Common myeloid progenitor, CD34-positive (primary cell): ENCODE measurements at regions not wholly inside any gene's neighbourhood (a gene's known extent, or its start where the extent isn't known, plus 50 kb on each side); places are given as distances from the start of the nearest gene placed in this dataset.

Experiments
- CTCF ChIA-PET: fragments of 350-600 bp; sonication (Branson Sonifier 250); formaldehyde crosslinking; loops from one replicate; lab custom pipeline; 2021; ENCODE audit warnings: antibody characterized with exemption; lab: Charles Lee
- POLR2A ChIA-PET: fragments of 350-600 bp; sonication (Branson Sonifier 250); formaldehyde crosslinking; loops from one replicate; lab custom pipeline; 2021; ENCODE audit warnings: antibody characterized with exemption; lab: Charles Lee
- DNase-seq, 3 donors: peaks; one replicate each; pipeline versions ENCODE4 v3.0.0 to v3.0.0-alpha.2; 2013
- H3K27ac ChIP-seq, 2 experiments: 1 replicate in 1 of 2; 2 replicates in 1 of 2; pipeline ENCODE4 v1.7.0; 2013; ENCODE audit warnings: inconsistent platforms in 2 of 2, low read length in 2 of 2, mild to moderate bottlenecking in 2 of 2, low read depth in 1 of 2, moderate library complexity in 1 of 2; ENCODE audit not compliant: severe bottlenecking in 2 of 2, insufficient read depth in 1 of 2, poor library complexity in 1 of 2
- H3K27me3 ChIP-seq, 5 experiments: replicated peaks in 2 of 5; 1 replicate in 3 of 5; 2 replicates in 2 of 5; pipeline versions ENCODE4 v1.6.1 to v1.7.0; 2013; ENCODE audit warnings: low read length in 4 of 5, mild to moderate bottlenecking in 2 of 5, moderate library complexity in 2 of 5, inconsistent platforms in 1 of 5; ENCODE audit not compliant: insufficient read depth in 5 of 5, control insufficient read depth in 4 of 5
- H3K36me3 ChIP-seq, 4 experiments: 1 replicate in 2 of 4; 2 replicates in 2 of 4; pipeline versions ENCODE4 v1.6.1 to v1.7.0; 2013; ENCODE audit warnings: low read length in 3 of 4, control low read depth in 1 of 4, mild to moderate bottlenecking in 1 of 4; ENCODE audit not compliant: control insufficient read depth in 4 of 4, insufficient read depth in 4 of 4
- H3K4me1 ChIP-seq, 4 experiments: 1 replicate in 3 of 4; 2 replicates in 1 of 4; pipeline versions ENCODE4 v1.6.1 to v1.7.1; 2013; ENCODE audit warnings: low read length in 3 of 4, mild to moderate bottlenecking in 3 of 4, control low read depth in 1 of 4, inconsistent platforms in 1 of 4, moderate library complexity in 1 of 4; ENCODE audit not compliant: control insufficient read depth in 4 of 4, insufficient read depth in 4 of 4; ENCODE audit errors: control extremely low read depth in 1 of 4
- H3K4me3 ChIP-seq, 7 experiments: 1 replicate in 4 of 7; 2 replicates in 3 of 7; pipeline versions ENCODE4 v1.5.1 to v1.7.0; 2013; ENCODE audit warnings: mild to moderate bottlenecking in 7 of 7, low read length in 6 of 7, moderate library complexity in 6 of 7, inconsistent platforms in 2 of 7, low read depth in 2 of 7, control low read depth in 1 of 7; ENCODE audit not compliant: insufficient read depth in 4 of 7, control insufficient read depth in 1 of 7; ENCODE audit errors: extremely low read depth in 1 of 7
- H3K9me3 ChIP-seq, 5 experiments: 1 replicate in 4 of 5; 2 replicates in 1 of 5; pipeline versions ENCODE4 v1.6.1 to v1.7.1; 2013; ENCODE audit warnings: low read length in 4 of 5, mild to moderate bottlenecking in 2 of 5, inconsistent platforms in 1 of 5, low read depth in 1 of 5, moderate library complexity in 1 of 5; ENCODE audit not compliant: control insufficient read depth in 4 of 5, insufficient read depth in 2 of 5; ENCODE audit errors: control extremely low read depth in 1 of 5
- WGBS: methylation state at CpG from one replicate; pipeline ENCODE4 v1.1.5; 2013; ENCODE audit not compliant: insufficient coverage; 5-methylcytosine and 5-hydroxymethylcytosine counted together

GRCh38 chr20:6673071-6673470 is 94.4 kb upstream of the BMP2 start:
- peaks cover 0 to 5% (median 0%) of the 10 kb centered on the region in 5 experiments for H3K27me3 ChIP-seq
- peaks cover 0 to 3% (median 0%) of the 10 kb centered on the region in 4 experiments for H3K4me1 ChIP-seq
- no peak overlapping the region for H3K4me3 ChIP-seq
- WGBS: 76% methylated on average over 3 of the region's 3 CpGs
- H3K36me3 ChIP-seq: no peaks in the 10 kb centered on the region
- POLR2A ChIA-PET: no interaction called here
- DNase-seq: peak in 2 of 3 donors; percentile 2 to 4
- peaks cover 0 to 4% (median 0%) of the 10 kb centered on the region in 5 experiments for H3K9me3 ChIP-seq
- CTCF ChIA-PET: interaction anchor here (2.4 kb wide), 1 partner anchor 9 kb away, joined by 6 read pairs; no protein-coding TSS in a partner anchor
- no peak overlapping the region for H3K27ac ChIP-seq

- H3K27me3 ChIP-seq: peaks cover 0 to 5% (median 0%) of the 10 kb centered on the region in 5 experiments
- peaks cover 0 to 3% (median 0%) of the 10 kb centered on the region in 4 experiments for H3K4me1 ChIP-seq
- peaks cover 0 to 4% (median 0%) of the 10 kb centered on the region in 5 experiments for H3K9me3 ChIP-seq
- no peak for DNase-seq
- no peaks in the 10 kb centered on the region for H3K36me3 ChIP-seq
- CTCF ChIA-PET: interaction anchor here (1.7 to 2.4 kb wide), 2 partner anchors 10 to 11 kb away, joined by 6 to 7 read pairs; no protein-coding TSS in a partner anchor
- WGBS: 95% methylated on average over 3 of the region's 3 CpGs
- POLR2A ChIA-PET: no interaction called here
- H3K27ac ChIP-seq: no peak overlapping the region
- no peak overlapping the region for H3K4me3 ChIP-seq
Observed at GRCh38 chr20:6671829-6672228, 95.7 kb upstream of the BMP2 start.

DNA sequence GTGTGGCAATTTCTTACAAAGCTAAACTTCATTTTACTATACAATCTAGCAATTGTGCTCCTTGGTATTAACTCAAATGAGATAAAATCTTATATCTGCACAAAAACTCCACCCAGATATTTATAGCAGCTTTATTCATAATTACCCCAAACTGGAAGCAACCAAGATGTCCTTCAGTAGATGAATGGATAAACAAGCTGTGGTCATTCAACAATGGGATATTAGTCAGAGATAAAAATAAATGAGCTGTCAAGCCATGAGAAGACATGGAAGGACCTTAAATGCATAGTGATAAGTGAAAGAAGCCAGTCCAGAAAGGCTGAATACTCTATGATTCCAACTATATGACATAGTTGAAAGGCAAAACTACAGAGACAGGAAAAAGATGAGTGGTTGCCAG is 98.9 kb upstream of the BMP2 start:
- CTCF ChIA-PET: no interaction called here
- no peak overlapping the region for H3K4me3 ChIP-seq
- H3K27ac ChIP-seq: no peak overlapping the region
- peaks cover 0 to 5% (median 3%) of the 10 kb centered on the region in 5 experiments for H3K27me3 ChIP-seq
- H3K4me1 ChIP-seq: peaks cover 0 to 3% (median 0%) of the 10 kb centered on the region in 4 experiments
- POLR2A ChIA-PET: no interaction called here
- DNase-seq: no peak
- H3K36me3 ChIP-seq: no peaks in the 10 kb centered on the region
- peaks cover 0 to 4% (median 0%) of the 10 kb centered on the region in 5 experiments for H3K9me3 ChIP-seq

DNA sequence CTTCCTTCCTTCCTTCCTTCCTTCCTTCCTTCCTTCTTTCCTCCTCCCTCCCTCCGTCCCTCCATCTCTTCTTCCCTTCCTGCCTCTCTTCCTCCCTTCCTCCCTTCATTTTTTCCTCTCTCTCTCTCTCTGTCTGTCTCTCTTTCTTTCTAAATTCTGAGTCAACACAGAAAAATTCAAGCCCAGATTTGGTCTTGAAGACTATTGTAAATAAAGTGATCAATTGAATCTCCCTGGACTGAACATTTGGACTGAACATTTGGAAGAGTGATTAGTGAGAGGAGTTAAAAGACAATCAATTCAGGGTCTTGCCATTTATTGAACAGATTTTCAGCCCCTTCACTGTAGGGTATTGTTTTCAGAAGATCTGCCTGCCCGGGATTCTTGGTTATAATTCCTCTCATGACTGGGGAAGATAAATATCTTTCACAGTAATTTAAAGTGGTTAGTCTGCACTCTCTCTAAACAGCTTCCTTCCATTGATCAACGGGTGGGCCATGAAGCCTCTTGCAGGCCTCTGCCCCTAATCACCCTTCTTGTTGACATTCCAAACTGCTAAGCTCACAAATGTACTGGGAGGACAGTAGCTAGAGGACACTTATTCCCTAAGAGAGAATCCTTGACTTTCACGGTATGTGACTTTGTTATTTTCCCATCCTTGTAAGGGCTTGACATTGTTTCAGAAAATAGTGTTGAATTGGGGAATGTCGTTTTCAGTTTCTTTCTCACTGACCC is 101.7 kb upstream of the BMP2 start:
- Histone ChIP-seq H3K9me3 (peaks cover 0 to 5% (median 3%) of the 10 kb centered on the region in 5 experiments), H3K36me3 (no peaks in the 10 kb centered on the region), H3K27ac (no peak overlapping the region), H3K27me3 (peaks cover 0 to 3% (median 0%) of the 10 kb centered on the region in 5 experiments), H3K4me3 (no peak overlapping the region), H3K4me1 (no peaks in the 10 kb centered on the region)
- CTCF ChIA-PET: interaction anchor here (1.5 kb wide), 1 partner anchor 27 kb away, joined by 4 read pairs; no protein-coding TSS in a partner anchor
- POLR2A ChIA-PET: no interaction called here
- no peak for DNase-seq
- 67% methylated on average over 2 of the region's 5 CpGs for WGBS

GRCh38 chr20:6665161-6665560 is 102.3 kb upstream of the BMP2 start:
- POLR2A ChIA-PET: no interaction called here
- WGBS: 100% methylated on average over 1 of the region's 1 CpG
- CTCF ChIA-PET: no interaction called here
- no peak overlapping the region for H3K4me3 ChIP-seq
- DNase-seq: no peak
- H3K27ac ChIP-seq: no peak overlapping the region
- H3K27me3 ChIP-seq: peaks cover 0 to 3% (median 0%) of the 10 kb centered on the region in 5 experiments
- H3K36me3 ChIP-seq: no peaks in the 10 kb centered on the region
- no peaks in the 10 kb centered on the region for H3K4me1 ChIP-seq
- peaks cover 0 to 3% (median 2%) of the 10 kb centered on the region in 5 experiments for H3K9me3 ChIP-seq

- 100% methylated on average over 1 of the region's 1 CpG for WGBS
- H3K4me1 ChIP-seq: no peaks in the 10 kb centered on the region
- no peaks in the 10 kb centered on the region for H3K36me3 ChIP-seq
- peaks cover 0 to 3% (median 0%) of the 10 kb centered on the region in 5 experiments for H3K27me3 ChIP-seq
- no peak for DNase-seq
- H3K4me3 ChIP-seq: no peak overlapping the region
- POLR2A ChIA-PET: no interaction called here
- H3K9me3 ChIP-seq: peaks cover 0 to 3% (median 2%) of the 10 kb centered on the region in 5 experiments
- CTCF ChIA-PET: interaction anchor here (0.8 kb wide), 1 partner anchor 18 kb away, joined by 3 read pairs; no protein-coding TSS in a partner anchor
- H3K27ac ChIP-seq: no peak overlapping the region
Observed at GRCh38 chr20:6664574-6664973, 102.9 kb upstream of the BMP2 start.
